H1 (cell line): ENCODE measurements at regions not wholly inside any gene's neighbourhood (a gene's known extent, or its start where the extent isn't known, plus 50 kb on each side); places are given as distances from the start of the nearest gene placed in this dataset.

Experiments used
- CTCF ChIA-PET: fragments of 300-600 bp; sonication (Branson Sonifier 250); formaldehyde crosslinking; loops from one replicate; lab custom pipeline; 2021; ENCODE audit not compliant: partially characterized antibody; lab: Charles Lee
- POLR2A ChIA-PET: fragments of 300-600 bp; sonication (Branson Sonifier 250); formaldehyde crosslinking; loops from one replicate; lab custom pipeline; 2021; ENCODE audit warnings: inconsistent platforms; ENCODE audit not compliant: partially characterized antibody; lab: Charles Lee
- DNase-seq, 2 experiments: peaks; one replicate each; pipeline versions ENCODE4 v3.0.0 to v3.0.0-alpha.2; 2010 to 2022; ENCODE audit warnings: low spot score in 2 of 2, low read depth in 1 of 2, mixed read lengths in 1 of 2
- FAIRE-seq: peaks from 2 replicates; lab custom pipeline; 2011; peaks lifted over from hg19 to GRCh38; lab: Jason Lieb, UNC
- H2AFZ ChIP-seq: 2 replicates; pipeline ENCODE4 v1.8.1; 2012; ENCODE audit warnings: low read length, inconsistent platforms
- H2AK5ac ChIP-seq: 2 replicates; pipeline ENCODE4 v1.6.1; 2013; ENCODE audit warnings: low read depth, low read length
- H2BK120ac ChIP-seq: replicated peaks from 2 replicates; pipeline ENCODE3; 2013; ENCODE audit warnings: low read depth, low read length, inconsistent platforms
- H2BK12ac ChIP-seq: 2 replicates; pipeline ENCODE4 v1.6.1; 2013; ENCODE audit warnings: low read depth, low read length
- H2BK15ac ChIP-seq: 2 replicates; pipeline ENCODE4 v1.6.1; 2013; ENCODE audit warnings: low read length
- H2BK20ac ChIP-seq: 2 replicates; pipeline ENCODE4 v1.6.1; 2013; ENCODE audit warnings: low read length
- H2BK5ac ChIP-seq: 2 replicates; pipeline ENCODE4 v1.6.1; 2013; ENCODE audit warnings: low read depth, low read length
- H3K14ac ChIP-seq: 2 replicates; pipeline ENCODE4 v1.6.1; 2013; ENCODE audit warnings: inconsistent platforms; ENCODE audit not compliant: insufficient read length
- H3K18ac ChIP-seq: 2 replicates; pipeline ENCODE4 v1.6.1; 2013; ENCODE audit warnings: low read length; ENCODE audit errors: extremely low read depth
- H3K23ac ChIP-seq: 2 replicates; pipeline ENCODE4 v1.6.1; 2013; ENCODE audit warnings: inconsistent platforms; ENCODE audit not compliant: insufficient read length
- H3K23me2 ChIP-seq: 2 replicates; pipeline ENCODE4 v1.6.1; 2013; ENCODE audit warnings: low read depth, low read length
- H3K27ac ChIP-seq: 2 replicates; pipeline ENCODE4 v1.6.1; 2011; ENCODE audit warnings: low read depth, low read length, inconsistent platforms
- H3K27me3 ChIP-seq, 4 experiments: replicated peaks in 1 of 4; 1 replicate in 1 of 4; 2 replicates in 3 of 4; pipeline versions ENCODE4 v1.6.1 to v1.8.1; 2011 to 2013; ENCODE audit warnings: low read length in 3 of 4, mild to moderate bottlenecking in 3 of 4, inconsistent platforms in 2 of 4, mixed read lengths in 2 of 4, moderate library complexity in 1 of 4; ENCODE audit not compliant: control insufficient read depth in 3 of 4, insufficient read depth in 3 of 4; ENCODE audit errors: extremely low read depth in 1 of 4
- H3K36me3 ChIP-seq, 4 experiments: 2 replicates each; pipeline versions ENCODE4 v1.6.1 to v1.8.1; 2011 to 2013; ENCODE audit warnings: mild to moderate bottlenecking in 4 of 4, low read length in 3 of 4, moderate library complexity in 2 of 4, control low read depth in 1 of 4, inconsistent platforms in 1 of 4; ENCODE audit not compliant: insufficient read depth in 4 of 4, control insufficient read depth in 2 of 4
- H3K4ac ChIP-seq: replicated peaks from 2 replicates; pipeline ENCODE3; 2013; ENCODE audit warnings: low read length, low read depth, mixed read lengths, inconsistent platforms; ENCODE audit not compliant: insufficient read length
- H3K4me1 ChIP-seq, 4 experiments: replicated peaks in 1 of 4; 1 replicate in 1 of 4; 2 replicates in 3 of 4; pipeline versions ENCODE4 v1.6.1 to v1.8.1; 2011 to 2013; ENCODE audit warnings: low read length in 3 of 4, inconsistent platforms in 2 of 4, mixed read lengths in 1 of 4; ENCODE audit not compliant: insufficient read depth in 4 of 4, control insufficient read depth in 3 of 4
- H3K4me2 ChIP-seq, 2 experiments: 2 replicates each; pipeline versions ENCODE4 v1.6.1 to v1.8.1; 2011 to 2013; ENCODE audit warnings: low read depth in 2 of 2, low read length in 2 of 2, control low read depth in 1 of 2, inconsistent platforms in 1 of 2, mild to moderate bottlenecking in 1 of 2; ENCODE audit not compliant: insufficient read depth in 1 of 2
- H3K4me3 ChIP-seq, 4 experiments: fragments of 200-600, 300-600 bp in 1 of 4; sonication (generic), shearing (Covaris generic), sonication (Bioruptor Twin) in 1 of 4; 2 replicates each; pipeline versions ENCODE4 v1.5.1 to v1.8.1; 2011 to 2016; ENCODE audit warnings: low read length in 4 of 4, low read depth in 3 of 4, control low read depth in 2 of 4, inconsistent platforms in 2 of 4, mild to moderate bottlenecking in 2 of 4, mixed read lengths in 1 of 4, moderate library complexity in 1 of 4; ENCODE audit not compliant: insufficient read depth in 2 of 4; ENCODE audit errors: extremely low read depth in 1 of 4
- H3K56ac ChIP-seq: replicated peaks from 2 replicates; pipeline ENCODE3; 2013; ENCODE audit warnings: low read depth, mild to moderate bottlenecking, mixed read lengths, low read length, inconsistent platforms; ENCODE audit not compliant: insufficient read length
- H3K79me1 ChIP-seq: 2 replicates; pipeline ENCODE4 v1.6.1; 2013; ENCODE audit warnings: low read depth, low read length, control low read depth
- H3K79me2 ChIP-seq, 2 experiments: 2 replicates each; pipeline versions ENCODE4 v1.6.1 to v1.8.1; 2012 to 2013; ENCODE audit warnings: low read length in 2 of 2, mild to moderate bottlenecking in 2 of 2, inconsistent platforms in 1 of 2; ENCODE audit not compliant: insufficient read depth in 2 of 2, control insufficient read depth in 1 of 2
- H3K9ac ChIP-seq, 4 experiments: replicated peaks in 1 of 4; 1 replicate in 1 of 4; 2 replicates in 3 of 4; pipeline versions ENCODE4 v1.6.1 to v1.8.1; 2011 to 2013; ENCODE audit warnings: low read depth in 3 of 4, low read length in 3 of 4, control low read depth in 2 of 4, mild to moderate bottlenecking in 2 of 4, moderate library complexity in 2 of 4, inconsistent platforms in 1 of 4; ENCODE audit errors: extremely low read depth in 1 of 4
- H3K9me3 ChIP-seq, 2 experiments: 2 replicates each; pipeline versions ENCODE4 v1.6.1 to v1.8.1; 2012 to 2013; ENCODE audit warnings: mild to moderate bottlenecking in 2 of 2, moderate library complexity in 2 of 2, control low read depth in 1 of 2, inconsistent platforms in 1 of 2, low read depth in 1 of 2, low read length in 1 of 2, mixed read lengths in 1 of 2; ENCODE audit not compliant: insufficient read depth in 2 of 2
- H4K20me1 ChIP-seq, 2 experiments: replicated peaks in 1 of 2; 2 replicates each; pipeline versions ENCODE3 to v1.8.1; 2011 to 2013; ENCODE audit warnings: inconsistent platforms in 2 of 2, low read length in 2 of 2, mild to moderate bottlenecking in 1 of 2; ENCODE audit not compliant: insufficient read depth in 2 of 2, control insufficient read depth in 1 of 2
- H4K5ac ChIP-seq: 2 replicates; pipeline ENCODE4 v1.6.1; 2013; ENCODE audit warnings: low read length, low read depth, mixed read lengths, inconsistent platforms; ENCODE audit not compliant: insufficient read length
- H4K8ac ChIP-seq: 2 replicates; pipeline ENCODE4 v1.8.0; 2013; ENCODE audit warnings: mild to moderate bottlenecking, moderate library complexity, low read length, inconsistent platforms; ENCODE audit not compliant: insufficient read depth; ENCODE audit errors: extremely low read depth
- H4K91ac ChIP-seq: replicated peaks from 2 replicates; pipeline ENCODE3; 2013; ENCODE audit warnings: low read length, mixed read lengths, inconsistent platforms; ENCODE audit not compliant: insufficient read length
- CEBPB ChIP-seq: IDR thresholded peaks from 2 replicates; pipeline ENCODE4 v1.6.1; 2012; ENCODE audit warnings: low read depth, low read length
- CHD2 ChIP-seq: IDR thresholded peaks from 2 replicates; pipeline ENCODE4 v1.6.1; 2012; ENCODE audit warnings: low read length, improper control_type of control experiment
- FOSL1 ChIP-seq: IDR thresholded peaks from 2 replicates; pipeline ENCODE4 v1.6.1; 2011; ENCODE audit warnings: mild to moderate bottlenecking, low read depth, low read length, moderate library complexity; ENCODE audit not compliant: insufficient read depth
- KDM5A ChIP-seq: fragments of 200-600 bp; IDR thresholded peaks from 2 replicates; pipeline ENCODE4 v1.7.1; 2012; ENCODE audit warnings: mild to moderate bottlenecking, low read length, inconsistent platforms, mixed read lengths
- NRF1 ChIP-seq: IDR thresholded peaks from 2 replicates; pipeline ENCODE4 v1.6.1; 2011; ENCODE audit warnings: mild to moderate bottlenecking, low read depth, low read length, improper control_type of control experiment
- SRF ChIP-seq: IDR thresholded peaks from 2 replicates; pipeline ENCODE4 v1.6.1; 2011; ENCODE audit warnings: mild to moderate bottlenecking, low read depth, low read length, moderate library complexity
- ZNF274 ChIP-seq: IDR thresholded peaks from 2 replicates; pipeline ENCODE4 v1.7.0; 2012; ENCODE audit warnings: low read length, borderline replicate concordance; ENCODE audit errors: extremely low read depth
- WGBS, 2 experiments: shearing (Covaris generic) in 1 of 2; methylation state at CpG; one replicate each; pipeline versions ENCODE4 v1.1.6 to v1.1.7; 2013 to 2015; ENCODE audit warnings: low lambda C conversion rate in 2 of 2, mixed read lengths in 2 of 2, inconsistent platforms in 1 of 2, low coverage in 1 of 2, missing lambda C conversion rate in 1 of 2; ENCODE audit not compliant: insufficient replicate concordance in 2 of 2, insufficient coverage in 1 of 2, insufficient read length in 1 of 2; ENCODE audit errors: extremely low coverage in 1 of 2, missing lambda C conversion rate in 1 of 2; 5-methylcytosine and 5-hydroxymethylcytosine counted together

DNA sequence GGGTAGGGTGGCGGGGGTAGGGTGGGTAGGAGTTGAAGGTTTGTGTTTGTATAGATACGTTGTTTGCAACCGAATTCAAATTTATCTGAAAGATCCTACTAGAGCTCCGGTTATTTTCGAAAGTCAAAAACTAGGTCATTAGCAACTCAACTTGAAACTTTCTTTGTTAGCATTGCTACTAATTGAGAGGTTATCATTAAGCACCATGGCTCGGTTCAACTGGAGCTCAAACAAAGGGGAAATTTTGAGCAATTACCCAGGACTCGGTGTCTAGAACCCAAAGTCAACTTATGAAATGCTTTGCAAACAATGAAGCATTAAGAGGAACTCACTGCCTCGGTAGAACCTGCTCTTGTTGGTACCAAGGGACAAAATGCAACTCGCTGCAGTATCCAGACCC is 207.7 kb downstream of the BCAT1 start:
- H3K4me3 ChIP-seq = no peak overlapping the region
- no peak overlapping the region for H4K8ac ChIP-seq
- no peak overlapping the region for H2AK5ac ChIP-seq
- TF ChIP-seq KDM5A (no peak), CHD2 (no peak), SRF (no peak), NRF1 (no peak), FOSL1 (no peak), CEBPB (no peak), ZNF274 (no peak)
- H3K4me1 ChIP-seq = peaks cover 0 to 5% (median 1%) of the 10 kb centered on the region in 4 experiments; a peak in 2 of 7 replicates
- no peaks in the 10 kb centered on the region for H3K79me2 ChIP-seq
- no peaks in the 10 kb centered on the region for H3K27me3 ChIP-seq
- no peak overlapping the region for H3K9ac ChIP-seq
- no peaks in the 10 kb centered on the region for H3K79me1 ChIP-seq
- H4K20me1 ChIP-seq = no peaks in the 10 kb centered on the region
- H2BK12ac ChIP-seq = no peak overlapping the region
- no peak overlapping the region for H2BK20ac ChIP-seq
- H3K14ac ChIP-seq = no peak overlapping the region
- WGBS, 2 experiments = 93 to 100% methylated on average over 2 to 9 of the region's 9 CpGs
- no peak overlapping the region for H2BK120ac ChIP-seq
- peak overlapping the region; percentile 12; the same call in 1 of the 2 replicates for H3K18ac ChIP-seq
- no peaks in the 10 kb centered on the region; the same call in 1 of the 2 replicates for H3K23me2 ChIP-seq
- FAIRE-seq (no peak), DNase-seq (no peak)
- H3K36me3 ChIP-seq = no peaks in the 10 kb centered on the region
- H3K4me2 ChIP-seq = no peak overlapping the region
- H2AFZ ChIP-seq = peak overlapping the region; percentile 84
- H3K9me3 ChIP-seq = no peaks in the 10 kb centered on the region
- H2BK5ac ChIP-seq = no peak overlapping the region
- POLR2A ChIA-PET = no interaction called here
- H3K56ac ChIP-seq = no peak overlapping the region
- H4K91ac ChIP-seq = no peak overlapping the region
- no peak overlapping the region for H2BK15ac ChIP-seq
- CTCF ChIA-PET = no interaction called here
- H3K4ac ChIP-seq = no peak overlapping the region
- H3K27ac ChIP-seq = no peak overlapping the region
- H4K5ac ChIP-seq = no peak overlapping the region
- no peak overlapping the region for H3K23ac ChIP-seq
